LHCN-M2 (cell line): ENCODE measurements at regions not wholly inside any gene's neighbourhood (a gene's known extent, or its start where the extent isn't known, plus 50 kb on each side); places are given as distances from the start of the nearest gene placed in this dataset.

Source experiments
- DNase-seq: peaks from one replicate; pipeline ENCODE4 v3.0.0-alpha.2; 2012; ENCODE audit warnings: low read depth

DNA sequence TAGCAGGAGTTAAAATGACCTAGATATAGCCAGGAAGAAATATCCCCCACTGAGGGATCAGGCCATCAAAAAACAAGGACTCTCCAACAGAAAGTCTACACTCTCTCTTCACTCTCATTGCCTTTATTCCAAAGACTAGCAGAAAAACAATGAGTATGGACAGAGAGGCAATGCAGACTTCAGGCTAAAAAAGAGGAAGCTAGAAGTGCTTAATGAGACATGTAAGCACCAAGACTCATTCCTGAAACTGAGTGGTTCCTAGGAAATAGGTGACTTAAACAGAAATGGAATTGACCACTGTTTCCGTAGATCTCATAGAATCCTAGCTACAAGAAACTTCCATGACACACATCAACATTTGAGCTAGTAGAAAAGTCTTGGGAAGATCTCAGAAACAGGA lies 387.3 kb downstream of the KDM5D start:
- DNase-seq = no peak

DNA sequence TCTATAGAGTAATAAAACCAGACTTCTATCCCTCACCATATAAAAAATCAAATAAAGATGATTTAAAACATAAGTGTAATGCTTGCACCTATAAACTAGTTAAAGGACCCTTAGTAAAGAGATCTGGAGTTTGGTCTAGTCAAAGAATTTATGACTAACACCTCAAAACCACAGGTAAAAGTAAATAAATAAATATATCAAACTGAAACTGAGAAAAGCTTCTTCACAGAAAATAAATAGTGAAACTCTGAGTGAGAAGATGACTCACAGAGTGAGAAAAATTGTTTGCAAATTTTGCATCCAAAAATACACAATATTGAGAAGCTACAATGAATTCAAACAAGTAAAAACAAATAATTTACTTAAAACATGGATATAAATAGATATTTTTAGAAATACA lies 387.8 kb downstream of the KDM5D start:
- DNase-seq = no peak

DNA sequence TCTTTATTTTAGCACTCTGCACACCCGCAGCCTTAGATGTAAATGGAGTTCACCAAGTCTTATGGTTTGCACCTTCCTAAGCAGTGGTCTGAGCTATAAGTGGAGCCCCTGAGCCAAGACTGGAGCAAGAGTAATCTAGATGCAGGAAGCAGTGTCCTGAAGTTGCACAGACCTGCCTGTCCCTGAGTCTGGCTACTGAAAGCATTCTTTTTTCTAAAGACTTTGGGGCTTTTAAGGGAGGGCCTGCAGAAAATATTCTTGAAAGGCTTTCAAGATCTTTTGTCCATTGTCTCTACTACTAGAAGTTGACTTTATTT lies 389.7 kb downstream of the KDM5D start:
- DNase-seq = no peak

DNA sequence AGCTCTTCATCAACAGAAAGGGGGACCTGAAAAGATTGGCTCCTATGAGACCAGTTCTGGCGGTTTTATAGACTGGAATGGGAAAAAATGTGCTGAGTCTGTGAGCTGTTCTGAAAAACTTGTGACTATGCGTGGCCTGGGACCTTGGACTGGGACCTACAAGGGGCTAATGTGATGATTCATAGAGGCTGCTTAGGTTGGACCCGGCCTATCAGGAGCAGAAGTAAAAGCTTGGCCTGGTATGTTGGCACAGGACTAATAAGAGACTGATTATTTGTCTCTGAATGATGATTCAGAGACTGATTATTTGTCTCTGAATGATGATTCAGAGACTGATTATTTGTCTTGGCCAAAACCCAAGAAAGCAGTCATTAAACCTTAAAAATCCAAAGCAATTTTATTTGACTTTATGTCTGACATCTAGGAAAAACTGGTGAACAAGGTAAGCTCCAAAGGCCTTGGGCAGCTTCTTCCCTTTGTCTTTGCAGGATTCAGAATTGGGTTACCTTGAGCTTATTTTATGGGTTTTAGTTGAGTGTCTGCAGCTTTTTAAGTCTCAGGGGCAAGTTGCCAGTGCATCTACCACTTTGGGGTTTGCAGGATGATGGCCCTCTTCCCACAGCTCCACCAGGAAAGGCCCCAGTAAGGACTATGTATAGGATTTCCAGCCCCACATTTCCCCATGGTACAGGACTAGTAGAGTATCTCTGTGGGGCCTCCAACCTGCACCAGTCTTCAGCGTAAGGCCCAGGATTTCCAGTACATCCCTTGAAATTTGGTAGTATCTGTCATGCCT lies 390.3 kb downstream of the KDM5D start:
- DNase-seq = peak; percentile 1

DNA sequence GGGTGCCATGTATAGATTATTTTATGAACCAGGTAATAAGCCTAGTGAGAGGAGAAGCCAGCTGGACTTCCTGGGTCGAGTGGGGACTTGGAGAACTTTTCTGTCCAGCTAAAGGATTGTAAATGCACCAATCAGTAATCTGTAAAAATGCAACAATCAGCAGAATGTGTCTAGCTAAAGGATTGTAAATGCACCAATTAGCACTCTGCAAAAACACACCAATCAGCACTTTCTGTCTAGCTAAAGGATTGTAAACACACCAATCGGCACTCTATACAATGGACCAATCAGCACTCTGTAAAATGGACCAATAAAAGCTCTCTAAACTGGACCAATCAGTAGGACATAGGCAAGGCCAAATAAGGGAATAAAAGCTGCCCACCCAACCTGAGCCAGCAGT lies 392.9 kb downstream of the KDM5D start:
- DNase-seq = no peak

DNA sequence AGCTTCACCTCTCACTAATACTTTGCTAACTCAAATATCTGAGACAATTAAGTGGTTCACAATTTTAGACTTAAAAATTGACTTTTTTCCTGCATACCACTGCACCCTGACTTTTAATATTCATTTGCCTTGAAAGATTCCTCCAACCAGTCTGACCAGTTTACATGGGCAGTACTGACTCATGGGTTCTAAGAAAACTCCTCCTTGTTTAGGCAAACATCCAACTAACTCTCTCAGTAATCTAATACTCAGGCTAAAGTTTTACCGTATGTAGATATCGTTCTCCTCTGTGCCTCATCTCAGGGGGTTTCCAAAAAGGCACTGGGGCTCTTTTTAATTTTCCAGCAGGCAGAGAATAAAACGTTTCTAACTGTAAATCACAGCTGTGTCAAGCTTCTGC lies 422.8 kb downstream of the KDM5D start:
- DNase-seq = no peak

DNA sequence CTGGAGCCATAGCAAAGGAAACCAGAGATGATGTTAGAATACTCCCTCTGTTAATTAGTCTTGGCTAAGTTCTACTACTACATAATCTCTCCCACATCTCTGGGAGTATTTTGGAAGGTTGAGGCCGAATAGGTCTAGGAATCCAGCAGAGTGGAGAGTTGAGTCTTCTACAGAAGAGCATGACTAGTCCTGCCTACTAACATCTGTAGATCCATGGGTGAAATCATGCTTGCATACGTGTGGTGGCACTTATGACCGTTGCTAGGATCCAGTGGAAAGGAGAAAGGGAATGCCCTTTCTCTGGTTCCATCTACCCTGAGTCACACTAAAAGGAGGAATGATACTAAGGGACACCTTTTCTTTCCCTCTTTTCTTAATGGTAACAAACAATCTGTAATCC lies 425.4 kb downstream of the KDM5D start:
- no peak for DNase-seq

DNA sequence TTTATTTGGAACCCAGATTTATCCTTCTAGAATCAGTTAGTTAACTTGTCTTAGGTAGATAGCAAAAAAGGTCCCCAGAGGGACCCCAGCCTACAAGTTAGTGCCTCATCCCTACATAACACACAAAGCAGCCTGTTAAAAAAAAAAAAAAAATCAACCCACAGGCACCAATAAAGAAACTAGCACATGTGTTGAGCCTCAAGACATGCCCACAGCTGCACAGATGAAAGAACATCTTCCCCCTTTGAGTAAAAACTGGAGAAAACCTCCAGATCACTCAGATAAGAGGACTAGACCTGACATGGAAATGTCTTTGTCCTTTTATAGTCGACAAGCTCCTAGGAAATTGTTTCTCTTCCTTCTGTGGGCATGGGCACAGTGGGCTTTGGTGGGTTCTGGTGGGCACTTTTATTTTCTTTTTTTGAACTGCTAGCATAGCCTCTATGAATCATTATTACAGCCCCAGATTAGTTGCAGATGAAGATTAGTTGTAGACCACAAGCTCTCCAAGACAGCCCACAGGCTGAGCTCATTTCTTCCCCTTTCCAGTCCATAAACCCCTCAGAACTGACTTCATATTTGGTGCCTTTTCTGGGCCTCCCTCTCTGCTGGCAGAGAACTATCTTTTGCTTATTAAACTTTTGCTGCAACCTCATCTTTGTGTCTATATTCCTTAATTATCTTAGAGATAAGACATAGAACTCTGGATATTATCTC lies 427.1 kb downstream of the KDM5D start:
- DNase-seq = no peak

DNA sequence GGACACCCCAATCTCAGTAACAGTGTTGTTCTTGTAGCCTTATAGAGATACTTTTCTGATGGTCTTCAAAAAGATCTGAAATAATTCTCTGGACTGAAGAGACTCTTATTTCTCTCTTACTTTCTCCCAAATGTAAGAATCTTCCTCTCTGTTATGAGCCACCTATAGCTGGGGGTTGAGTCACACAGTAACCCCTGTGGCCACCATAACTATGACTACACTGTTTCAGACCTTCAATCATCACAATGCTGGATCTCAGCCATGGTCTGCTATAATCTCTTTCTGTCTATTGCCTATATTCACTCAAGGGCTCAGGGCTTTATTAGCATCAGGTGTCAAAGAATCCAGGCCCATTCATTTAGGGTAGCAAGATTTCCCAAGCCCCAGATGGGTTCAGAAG lies 436.9 kb downstream of the KDM5D start:
- DNase-seq = no peak

DNA sequence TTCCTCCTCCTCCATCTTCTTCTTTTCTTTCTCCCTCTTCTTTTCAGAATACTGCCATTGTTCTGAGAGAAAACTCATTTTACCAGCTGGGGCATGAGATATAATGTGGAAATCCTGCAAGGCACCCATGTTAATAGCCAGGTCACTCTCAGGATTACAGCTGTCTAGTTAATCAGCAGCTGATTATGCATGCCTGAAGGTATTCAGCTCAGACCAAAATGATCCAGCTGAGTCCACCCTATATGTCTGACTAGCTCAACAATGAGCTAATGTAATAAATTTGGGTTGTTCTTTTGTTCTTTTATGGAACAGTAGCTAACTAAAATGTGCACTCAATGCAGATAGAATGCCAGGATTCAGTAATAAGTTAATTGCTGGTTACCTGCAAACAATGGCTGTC lies 441.4 kb downstream of the KDM5D start:
- DNase-seq = no peak

DNA sequence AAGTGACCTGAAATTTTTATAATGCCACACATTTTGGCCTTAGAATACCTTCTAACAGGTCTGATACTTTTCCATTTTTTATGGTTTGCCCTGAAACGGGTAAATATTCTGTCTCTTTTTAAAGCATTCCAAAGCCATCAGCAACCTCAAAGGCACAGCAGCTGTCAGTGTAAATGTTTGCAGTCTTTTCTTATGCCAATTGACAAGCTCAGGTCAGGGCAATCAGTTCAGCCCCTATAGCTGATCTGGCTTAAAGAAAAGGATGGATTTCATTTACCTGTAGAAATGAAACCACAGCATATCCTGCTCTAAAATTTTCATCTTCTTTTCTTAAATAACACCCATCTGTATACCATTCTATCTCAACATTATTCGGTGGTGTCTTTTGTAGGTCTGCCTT lies 453.6 kb downstream of the KDM5D start:
- DNase-seq = no peak

DNA sequence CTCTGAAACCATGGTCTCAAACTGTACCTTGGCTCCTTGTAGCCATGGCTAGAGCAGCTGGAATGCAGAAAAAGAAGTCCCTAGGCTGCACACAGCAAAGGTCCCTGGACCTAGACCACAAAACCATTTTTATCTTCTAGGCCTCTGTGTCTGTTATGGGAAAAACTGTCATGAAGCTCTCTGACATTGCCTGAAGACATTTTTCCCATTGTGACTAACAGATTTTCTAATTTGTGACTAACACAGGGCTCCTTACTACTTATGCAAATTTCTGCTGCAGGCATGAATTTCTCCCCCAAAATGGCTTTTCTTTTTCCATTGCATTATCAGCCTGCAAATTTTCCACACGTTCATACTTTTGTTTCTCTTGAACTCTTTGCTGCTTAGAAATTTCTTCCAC lies 470.4 kb downstream of the KDM5D start:
- DNase-seq = no peak

DNA sequence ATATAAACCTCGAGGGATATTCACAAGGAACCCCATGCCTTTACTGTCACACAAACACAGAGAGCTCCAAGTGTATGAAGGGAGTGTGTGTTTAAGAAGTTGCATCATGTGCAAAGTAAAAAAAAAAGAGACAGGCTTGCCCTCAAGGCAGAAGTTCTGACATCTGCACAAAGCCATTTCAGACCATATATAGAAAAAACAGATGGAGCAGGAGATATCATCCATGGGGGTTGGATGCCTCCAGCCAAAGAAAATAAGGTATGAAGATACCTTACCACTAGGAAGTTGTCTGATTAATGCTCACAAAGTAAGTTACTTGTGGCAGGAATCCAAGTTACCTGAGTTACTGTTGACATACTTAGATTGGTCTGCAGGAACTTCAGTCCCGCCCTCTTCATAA lies 476.2 kb downstream of the KDM5D start:
- DNase-seq = no peak

DNA sequence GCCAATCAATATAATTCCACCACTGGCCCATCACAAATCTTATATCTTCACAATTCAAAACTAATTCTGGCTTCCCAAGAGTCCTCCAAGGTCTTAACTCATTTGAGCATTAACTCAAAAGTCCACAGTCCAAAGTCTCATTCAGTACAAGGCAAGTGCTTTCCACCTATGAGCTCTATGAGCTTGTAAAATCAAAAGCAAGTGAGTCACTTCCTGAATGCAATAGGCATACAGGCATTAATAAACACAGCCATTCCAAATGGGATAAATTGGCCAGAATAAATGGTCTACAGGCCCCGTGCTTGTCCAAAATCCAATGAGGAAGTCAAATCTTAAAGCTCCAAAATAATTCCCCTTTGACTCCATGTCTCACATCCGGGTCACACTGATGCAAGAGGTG lies 479.1 kb downstream of the KDM5D start:
- no peak for DNase-seq

DNA sequence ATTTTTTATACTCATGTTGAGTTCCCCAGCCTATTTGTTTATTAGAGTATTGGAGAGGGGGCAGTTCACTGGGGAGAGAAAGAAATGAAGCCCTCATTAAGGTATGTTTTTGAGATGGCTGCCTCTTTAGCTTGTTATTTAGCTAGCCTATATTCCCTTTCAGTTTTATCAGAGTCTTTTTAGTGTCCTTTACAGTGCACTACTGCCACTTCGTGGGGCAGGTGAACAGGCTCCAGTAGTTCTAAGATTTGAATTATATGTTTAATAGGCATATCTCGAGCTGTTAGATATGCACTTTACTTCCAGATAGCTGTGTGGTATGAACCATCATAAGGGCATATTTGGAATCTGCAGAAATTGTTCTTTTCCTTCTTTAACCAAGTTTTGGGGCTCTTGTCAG lies 482.2 kb downstream of the KDM5D start:
- no peak for DNase-seq

DNA sequence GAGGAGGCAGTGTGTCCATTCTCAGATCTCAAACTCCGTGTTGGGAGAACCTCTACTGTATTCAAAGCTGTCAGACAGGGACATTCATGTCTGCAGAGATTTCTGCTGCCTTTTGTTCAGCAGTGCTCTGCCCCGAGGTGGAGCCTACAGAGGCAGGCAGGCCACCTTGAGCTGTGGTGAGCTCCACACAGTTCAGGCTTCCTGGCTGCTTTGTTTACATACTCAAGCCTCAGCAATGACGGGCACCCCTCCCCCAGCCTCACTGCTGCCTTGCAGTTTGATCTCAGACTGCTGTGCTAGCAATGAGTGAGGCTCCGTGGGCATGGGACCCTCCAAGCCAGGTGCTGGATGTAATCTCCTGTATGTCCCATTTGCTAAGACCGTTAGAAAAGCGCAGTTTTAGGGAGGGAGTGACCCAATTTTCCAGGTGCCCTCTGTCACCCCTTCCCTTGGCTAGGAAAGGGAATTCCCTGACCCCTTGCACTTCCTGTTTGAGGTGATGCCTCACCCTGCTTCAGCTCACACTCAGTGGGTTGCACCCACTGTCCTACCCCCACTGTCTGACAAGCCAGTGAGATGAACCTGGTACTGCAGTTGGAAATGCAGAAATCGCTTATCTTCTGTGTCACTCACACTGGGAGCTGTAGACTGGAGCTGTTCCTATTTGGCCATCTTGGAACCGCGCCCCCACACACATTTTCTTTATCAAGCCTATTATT lies 458.9 kb upstream of the HSFY2 start:
- DNase-seq = no peak

DNA sequence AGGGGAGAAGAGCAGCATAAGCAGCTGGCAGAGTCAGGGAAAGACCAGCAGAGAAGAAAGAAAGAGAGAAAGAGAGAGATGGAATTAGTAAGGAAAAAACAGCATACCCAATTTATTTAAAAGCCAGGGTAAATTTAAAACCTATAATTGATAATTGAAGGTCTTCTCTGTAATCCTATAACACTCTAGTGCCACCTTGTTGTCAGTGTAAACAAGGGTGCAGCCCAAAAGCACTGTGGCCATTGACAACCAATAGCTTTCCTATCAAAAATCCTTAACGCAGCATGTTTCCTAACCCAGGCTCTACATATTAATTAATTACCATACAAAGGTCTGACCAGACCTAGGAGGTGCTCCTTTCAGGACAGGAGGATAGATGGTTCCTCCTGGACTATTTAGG lies 447.2 kb upstream of the HSFY2 start:
- DNase-seq = no peak

DNA sequence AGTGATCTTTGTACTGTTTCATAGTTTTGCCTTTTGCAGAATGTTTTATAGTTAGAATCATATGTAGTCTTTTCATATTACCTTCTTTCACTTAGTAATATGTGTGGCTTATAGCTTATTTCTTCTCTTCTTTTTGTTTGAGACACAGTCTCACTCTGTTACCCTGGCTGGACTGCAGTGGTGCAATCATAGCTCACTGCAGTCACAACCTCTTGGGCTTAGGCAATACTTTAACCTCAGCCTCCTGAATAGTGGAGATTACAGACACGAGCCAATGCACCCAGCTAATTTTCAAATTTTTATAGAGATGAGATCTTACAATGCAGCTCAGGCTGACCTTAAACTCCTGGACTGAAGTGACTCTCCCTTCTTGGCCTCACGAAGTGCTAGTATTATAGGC lies 435.4 kb upstream of the HSFY2 start:
- no peak for DNase-seq

DNA sequence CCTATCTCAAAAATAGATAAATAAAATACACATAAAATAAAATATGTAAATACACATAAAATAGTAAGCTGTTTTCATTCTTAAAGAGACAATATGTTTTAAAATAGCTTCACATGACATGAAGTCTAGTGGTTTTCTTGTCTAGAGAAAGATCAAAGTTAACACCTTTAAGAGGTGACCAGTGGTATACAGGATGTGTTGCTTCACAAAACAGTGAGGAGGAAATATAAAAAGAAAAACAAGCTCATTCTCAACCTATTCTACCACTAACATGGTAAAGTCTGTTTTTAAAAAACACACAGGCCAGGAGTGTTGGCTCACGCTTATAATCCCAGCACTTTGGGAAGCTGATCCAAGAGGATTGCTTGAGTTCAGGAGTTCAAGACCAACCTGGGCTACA lies 433.5 kb upstream of the HSFY2 start:
- no peak for DNase-seq

DNA sequence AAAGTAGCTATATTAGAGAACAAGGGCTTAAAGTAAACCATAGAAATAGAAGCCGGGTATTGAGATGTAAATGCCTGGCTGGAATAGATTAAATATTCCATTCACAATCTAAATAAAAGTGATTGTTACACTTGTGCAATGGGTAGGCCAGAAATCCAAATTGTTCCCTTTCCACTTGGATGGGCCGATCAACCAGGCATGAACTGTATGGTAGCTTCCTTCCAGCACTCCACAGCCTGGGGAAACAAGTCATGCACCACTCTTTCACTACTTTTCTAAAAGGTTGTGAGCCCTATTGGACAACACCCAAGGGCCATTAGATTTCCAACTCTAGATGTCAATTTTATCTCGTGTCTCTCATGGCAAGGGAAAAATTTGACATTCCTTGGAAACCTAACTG lies 407.3 kb upstream of the HSFY2 start:
- DNase-seq = no peak

DNA sequence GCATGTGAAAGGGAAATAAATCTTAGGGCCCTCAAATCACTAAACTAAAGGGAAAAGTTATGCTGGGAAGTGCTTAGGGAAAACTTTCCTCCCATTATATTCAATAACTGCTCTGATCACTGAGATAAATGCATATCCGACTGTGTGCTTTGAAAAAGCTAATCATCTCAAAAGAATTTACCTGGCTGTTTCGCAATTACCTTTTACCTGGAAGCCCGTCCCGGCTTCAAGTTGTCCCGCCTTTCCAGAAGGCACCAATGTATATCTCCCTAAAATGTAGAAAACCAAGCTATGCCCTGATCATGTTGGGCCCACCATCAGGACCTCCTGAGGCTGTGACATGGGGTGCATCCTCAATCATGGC lies 394.6 kb upstream of the HSFY2 start:
- DNase-seq = no peak

DNA sequence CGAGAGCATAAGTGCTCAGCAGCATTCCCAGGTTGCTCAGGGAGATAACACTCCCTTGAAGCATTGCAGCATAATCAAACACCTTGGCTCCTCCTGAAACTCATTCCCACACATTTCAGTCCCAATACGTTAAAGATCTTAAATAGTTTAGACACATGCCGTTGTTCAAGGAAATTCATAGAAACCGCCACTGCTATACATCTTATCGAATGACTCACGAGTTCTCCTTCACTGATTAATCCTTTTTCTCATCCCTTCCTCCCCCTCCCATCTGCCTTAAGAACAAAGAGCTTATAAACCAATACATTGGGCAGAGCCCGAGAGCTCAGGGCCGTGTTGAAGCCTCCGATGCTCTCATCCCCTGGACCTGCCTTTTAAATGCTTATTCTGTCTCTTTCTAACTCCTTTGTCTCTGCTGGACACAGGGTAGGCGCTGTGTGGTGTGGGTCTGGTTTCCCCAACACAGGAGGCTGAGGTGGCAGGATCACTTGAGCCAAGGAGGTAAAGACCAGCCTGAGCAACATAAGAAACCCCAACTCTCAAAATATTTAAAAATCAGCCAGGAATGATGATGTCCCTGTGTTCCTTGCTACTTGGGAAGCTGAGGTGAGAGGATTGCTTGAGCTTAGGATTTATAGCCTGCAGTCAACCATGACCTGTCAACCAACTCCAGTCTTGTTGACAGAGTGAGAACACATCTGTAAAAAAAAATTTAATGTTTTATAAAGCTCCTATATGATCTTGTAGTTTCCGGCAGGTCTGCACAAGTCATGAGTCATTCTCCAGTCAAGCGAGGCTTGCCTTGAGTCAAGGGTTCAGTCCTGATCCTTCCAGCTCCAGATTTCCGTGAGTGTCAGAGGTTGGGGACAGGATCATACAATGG lies 394.0 kb upstream of the HSFY2 start:
- DNase-seq = no peak
